HG02943 (cell line): ENCODE measurements at regions not wholly inside any gene's neighbourhood (a gene's known extent, or its start where the extent isn't known, plus 50 kb on each side); places are given as distances from the start of the nearest gene placed in this dataset.
"Not testable (repeated sequence)": the region's sequence is repeated elsewhere in the genome, so short reads cannot be mapped to it uniquely, and the experiment has no call there.

Experiments
- ATAC-seq: cut with Tn5 transposase; IDR thresholded peaks from one replicate; pipeline ENCODE4 v1.9.1; 2021; ENCODE audit warnings: mild to moderate bottlenecking, low read depth, moderate library complexity; ENCODE audit not compliant: unreplicated experiment

- ATAC-seq = no peak
These were observed 133.4 kb downstream of the SLC1A3 start for GRCh38 chr5:36739751-36740221.

- ATAC-seq = no peak
These were observed 134.0 kb downstream of the SLC1A3 start for GRCh38 chr5:36740259-36740898.

- no peak for ATAC-seq
These were observed 134.7 kb downstream of the SLC1A3 start for GRCh38 chr5:36741128-36741527.

- no peak for ATAC-seq
These were observed 132.4 kb upstream of the NIPBL start for GRCh38 chr5:36743891-36744772.

- ATAC-seq = peak; percentile 66
These were observed 131.6 kb upstream of the NIPBL start for GRCh38 chr5:36744773-36745589.

- not testable (repeated sequence) for ATAC-seq
These were observed 128.8 kb upstream of the NIPBL start for GRCh38 chr5:36747794-36748193.

- ATAC-seq = no peak
These were observed 124.7 kb upstream of the NIPBL start for GRCh38 chr5:36751886-36752285.

- no peak for ATAC-seq
These were observed 121.2 kb upstream of the NIPBL start for GRCh38 chr5:36755342-36755741.

- ATAC-seq = no peak
These were observed 120.6 kb upstream of the NIPBL start for GRCh38 chr5:36755920-36756488.

GRCh38 chr5:36756848-36757247 is 119.7 kb upstream of the NIPBL start:
- ATAC-seq = no peak

- ATAC-seq = no peak
These were observed 117.5 kb upstream of the NIPBL start for GRCh38 chr5:36759117-36759516.

GRCh38 chr5:36763454-36763853 is 113.1 kb upstream of the NIPBL start:
- no peak for ATAC-seq

GRCh38 chr5:36765876-36766275 is 110.7 kb upstream of the NIPBL start:
- ATAC-seq = no peak

- no peak for ATAC-seq
These were observed 109.6 kb upstream of the NIPBL start for GRCh38 chr5:36766981-36767380.

- ATAC-seq = no peak
These were observed 108.1 kb upstream of the NIPBL start for GRCh38 chr5:36768450-36768849.

- no peak for ATAC-seq
These were observed 107.3 kb upstream of the NIPBL start for GRCh38 chr5:36769129-36769770.

GRCh38 chr5:36770125-36770524 is 106.4 kb upstream of the NIPBL start:
- ATAC-seq = no peak

GRCh38 chr5:36772276-36773140 is 104.1 kb upstream of the NIPBL start:
- ATAC-seq = no peak

- no peak for ATAC-seq
These were observed 99.3 kb upstream of the NIPBL start for GRCh38 chr5:36777105-36777757.
